ENCODE measurements at regions not wholly inside any gene's neighbourhood (a gene's known extent, or its start where the extent isn't known, plus 50 kb on each side); places are given as distances from the start of the nearest gene placed in this dataset.

GRCh38 chr16:88285514-88285822 is 97.3 kb upstream of the ZNF469 start:
- TF ChIP-seq CTCF (IDR thresholded peaks at IDR 0.05) (no peak), POLR2AphosphoS5 (IDR thresholded peaks at IDR 0.05) (no peak), POLR2A (IDR thresholded peaks at IDR 0.05) (no peak)
